SK-N-SH (cell line): ENCODE measurements at regions not wholly inside any gene's neighbourhood (a gene's known extent, or its start where the extent isn't known, plus 50 kb on each side); places are given as distances from the start of the nearest gene placed in this dataset.

Experiments
- CTCF ChIA-PET: fragments of 300-600, 350-600 bp; formaldehyde crosslinking; extraction: SDS; loops from one replicate; lab custom pipeline; 2021; lab: Yijun Ruan, JAX
- POLR2A ChIA-PET: fragments of 350-600 bp; sonication (Branson Sonifier 250); formaldehyde crosslinking; extraction: SDS; loops from one replicate; lab custom pipeline; 2020; ENCODE audit warnings: antibody characterized with exemption, inconsistent platforms; lab: Yijun Ruan, JAX
- DNase-seq: peaks from one replicate; pipeline ENCODE4 v3.0.0; 2012
- H2AFZ ChIP-seq: fragments of 200-600 bp; sonication (generic); 2 replicates; pipeline ENCODE4 v1.8.1; 2016; ENCODE audit warnings: antibody characterized with exemption, mild to moderate bottlenecking, low read depth
- H3F3A ChIP-seq: fragments of 200-600 bp; sonication (generic); replicated peaks from 2 replicates; pipeline ENCODE3; 2016; ENCODE audit warnings: antibody characterized with exemption, mild to moderate bottlenecking; ENCODE audit not compliant: insufficient read depth
- H3K27ac ChIP-seq, 2 experiments: fragments of 200-500 bp in 1 of 2; fragments of 200-600 bp in 1 of 2; sonication (Bioruptor generic) in 1 of 2; sonication (generic), shearing (Covaris generic) in 1 of 2; 2 replicates each; pipeline versions ENCODE4 v1.5.1 to v1.6.1; 2014 to 2016; ENCODE audit warnings: low read depth in 2 of 2, inconsistent platforms in 1 of 2, low read length in 1 of 2, mild to moderate bottlenecking in 1 of 2, mixed read lengths in 1 of 2
- H3K27me3 ChIP-seq: fragments of 200-600 bp; sonication (generic), shearing (Covaris generic); 2 replicates; pipeline ENCODE4 v1.6.1; 2016; ENCODE audit warnings: mixed run types; ENCODE audit not compliant: insufficient read depth
- H3K36me3 ChIP-seq, 2 experiments: fragments of 200-500 bp in 1 of 2; fragments of 200-600 bp in 1 of 2; sonication (Bioruptor generic) in 1 of 2; sonication (generic) in 1 of 2; replicated peaks in 1 of 2; 2 replicates each; pipeline versions ENCODE3 to v1.5.1; 2014 to 2016; ENCODE audit warnings: low read length in 1 of 2, mild to moderate bottlenecking in 1 of 2; ENCODE audit not compliant: insufficient read depth in 2 of 2, control insufficient read depth in 1 of 2
- H3K4me1 ChIP-seq, 2 experiments: fragments of 200-500 bp in 1 of 2; fragments of 200-600 bp in 1 of 2; sonication (Bioruptor generic) in 1 of 2; sonication (generic), shearing (Covaris generic) in 1 of 2; 2 replicates each; pipeline versions ENCODE4 v1.5.1 to v1.6.1; 2014 to 2016; ENCODE audit warnings: low read depth in 1 of 2, low read length in 1 of 2, mixed run types in 1 of 2; ENCODE audit not compliant: insufficient read depth in 2 of 2, control insufficient read depth in 1 of 2
- H3K4me2 ChIP-seq: fragments of 200-600 bp; sonication (generic), shearing (Covaris generic); 2 replicates; pipeline ENCODE4 v1.6.1; 2017; ENCODE audit warnings: mixed run types
- H3K4me3 ChIP-seq, 2 experiments: fragments of 200-500 bp in 1 of 2; fragments of 200-600 bp in 1 of 2; sonication (Bioruptor generic) in 1 of 2; sonication (generic), shearing (Covaris generic) in 1 of 2; 2 replicates each; pipeline versions ENCODE4 v1.5.1 to v1.8.1; 2014 to 2016; ENCODE audit warnings: low read depth in 2 of 2, inconsistent platforms in 1 of 2, low read length in 1 of 2, mild to moderate bottlenecking in 1 of 2, mixed read lengths in 1 of 2, moderate library complexity in 1 of 2
- H3K79me2 ChIP-seq: fragments of 200-600 bp; sonication (generic); 2 replicates; pipeline ENCODE4 v1.8.1; 2017; ENCODE audit warnings: mild to moderate bottlenecking; ENCODE audit not compliant: insufficient read depth
- H3K9ac ChIP-seq: fragments of 200-600 bp; sonication (generic); 2 replicates; pipeline ENCODE4 v1.6.1; 2017; ENCODE audit warnings: mixed run types
- H3K9me2 ChIP-seq: fragments of 200-600 bp; sonication (generic); 2 replicates; pipeline ENCODE4 v1.6.1; 2017; ENCODE audit warnings: mixed run types
- H3K9me3 ChIP-seq: fragments of 200-600 bp; sonication (generic); 2 replicates; pipeline ENCODE4 v1.6.1; 2017; ENCODE audit warnings: mixed run types, mild to moderate bottlenecking, moderate library complexity
- H4K20me1 ChIP-seq: fragments of 200-600 bp; sonication (generic); 2 replicates; pipeline ENCODE4 v1.6.1; 2017; ENCODE audit warnings: mild to moderate bottlenecking, mixed run types; ENCODE audit not compliant: insufficient read depth
- CHD2 ChIP-seq: fragments of 150-350 bp; IDR thresholded peaks from 2 replicates; pipeline ENCODE4 v1.6.1; 2018; ENCODE audit warnings: low read length; ENCODE audit not compliant: partially characterized antibody
- ELF1 ChIP-seq: IDR thresholded peaks from 2 replicates; pipeline ENCODE4 v1.4.0; 2012
- EP300 ChIP-seq, 2 experiments: IDR thresholded peaks; 2 replicates each; pipeline versions ENCODE4 v1.4.0 to v1.6.1; 2012; ENCODE audit warnings: borderline replicate concordance in 1 of 2, low read depth in 1 of 2, low read length in 1 of 2
- EZH2phosphoT487 ChIP-seq: fragments of 200-600 bp; sonication (generic); IDR thresholded peaks from 2 replicates; pipeline ENCODE4 v1.6.1; 2017; ENCODE audit warnings: low read depth, mixed run types, mild to moderate bottlenecking, antibody characterized with exemption, moderate library complexity, borderline replicate concordance
- FOXJ3 ChIP-seq: sonication (generic); formaldehyde crosslinking; IDR thresholded peaks from 2 replicates; pipeline ENCODE4 v1.5.1; 2020; ENCODE audit warnings: mild to moderate bottlenecking, missing genetic modification reagents
- GABPA ChIP-seq: IDR thresholded peaks from 2 replicates; pipeline ENCODE4 v1.4.0; 2012; ENCODE audit warnings: low read depth, mild to moderate bottlenecking
- GATA2 ChIP-seq: sonication (generic); formaldehyde crosslinking; IDR thresholded peaks from 2 replicates; pipeline ENCODE4 v1.5.0; 2020; ENCODE audit warnings: mild to moderate bottlenecking, missing genetic modification reagents
- MEF2A ChIP-seq: IDR thresholded peaks from 2 replicates; pipeline ENCODE4 v1.4.0; 2012; ENCODE audit warnings: low read depth, borderline replicate concordance
- MXI1 ChIP-seq: IDR thresholded peaks from 2 replicates; pipeline ENCODE4 v1.6.1; 2012; ENCODE audit warnings: mild to moderate bottlenecking, low read depth, low read length, improper control_type of control experiment
- NRF1 ChIP-seq: IDR thresholded peaks from 2 replicates; pipeline ENCODE4 v1.6.1; 2012; ENCODE audit warnings: low read depth, mild to moderate bottlenecking, low read length
- POLR2AphosphoS5 ChIP-seq: IDR thresholded peaks from 2 replicates; pipeline ENCODE4 v1.6.1; 2012; ENCODE audit warnings: low read depth, low read length
- RAD21 ChIP-seq: IDR thresholded peaks from 2 replicates; pipeline ENCODE4 v1.6.1; 2012; ENCODE audit warnings: mild to moderate bottlenecking, low read length
- RCOR1 ChIP-seq: fragments of 150-350 bp; IDR thresholded peaks from 2 replicates; pipeline ENCODE4 v1.6.1; 2017; ENCODE audit warnings: antibody characterized with exemption, low read length
- RFX5 ChIP-seq: IDR thresholded peaks from 2 replicates; pipeline ENCODE4 v1.6.1; 2012; ENCODE audit warnings: mild to moderate bottlenecking, improper control_type of control experiment, low read length
- RXRA ChIP-seq: IDR thresholded peaks from 2 replicates; pipeline ENCODE4 v1.4.0; 2012; ENCODE audit warnings: low read depth, mild to moderate bottlenecking, borderline replicate concordance
- SIN3A ChIP-seq: IDR thresholded peaks from 2 replicates; pipeline ENCODE4 v1.6.1; 2012; ENCODE audit warnings: low read depth, mild to moderate bottlenecking, low read length, moderate library complexity, borderline replicate concordance
- TAF1 ChIP-seq: IDR thresholded peaks from 2 replicates; pipeline ENCODE4 v1.6.1; 2012; ENCODE audit warnings: low read depth, mild to moderate bottlenecking, low read length, moderate library complexity, borderline replicate concordance
- TCF12 ChIP-seq: IDR thresholded peaks from 2 replicates; pipeline ENCODE4 v1.4.0; 2012
- TEAD4 ChIP-seq: IDR thresholded peaks from 2 replicates; pipeline ENCODE4 v1.4.0; 2012; ENCODE audit warnings: mild to moderate bottlenecking, borderline replicate concordance; ENCODE audit not compliant: insufficient read depth
- WGBS: methylation state at CpG from one replicate; pipeline ENCODE4 v1.1.6; 2017; ENCODE audit warnings: low lambda C conversion rate; 5-methylcytosine and 5-hydroxymethylcytosine counted together
- TF ChIP-seq, protein P1 (sequence below): IDR thresholded peaks from 2 replicates; pipeline ENCODE4 v1.4.0; 2012; ENCODE audit warnings: low read depth, borderline replicate concordance
- TF ChIP-seq, protein P2 (sequence below): fragments of 200-600 bp; sonication (generic); IDR thresholded peaks from 2 replicates; pipeline ENCODE4 v1.6.1; 2017; ENCODE audit warnings: antibody characterized with exemption, mild to moderate bottlenecking, moderate library complexity
- TF ChIP-seq, protein P3 (sequence below): IDR thresholded peaks from 2 replicates; pipeline ENCODE4; 2012

DNA sequence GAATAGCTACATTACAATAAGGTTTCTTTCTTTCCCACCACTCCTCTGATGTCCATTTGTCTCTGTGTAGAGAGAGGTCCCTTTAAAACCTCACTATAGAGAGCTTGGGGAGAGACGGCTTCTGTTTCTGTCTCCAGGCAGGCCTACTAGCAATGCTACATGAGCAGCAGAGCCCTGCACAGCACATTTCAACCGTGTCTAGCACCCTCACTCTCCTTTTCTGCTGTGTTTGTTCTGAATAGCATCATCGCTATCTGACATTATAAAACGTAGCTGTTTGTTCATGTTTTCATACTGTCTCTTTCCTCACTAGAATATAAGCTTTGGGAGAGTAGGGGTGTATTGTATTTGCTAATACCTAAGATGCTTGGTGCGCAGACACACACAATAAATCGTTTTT is 487.8 kb upstream of the DPP6 start:
- 2% methylated on average over 6 of the region's 6 CpGs for WGBS
- 0 out of 2 replicates have a peak, but pooled peaks cover 2% of the 10 kb centered on the region for H3K9me3 ChIP-seq
- no peaks in the 10 kb centered on the region for H3K36me3 ChIP-seq
- no peak overlapping the region for H3K27ac ChIP-seq
- H3K79me2 ChIP-seq = no peaks in the 10 kb centered on the region
- H3K9ac ChIP-seq = no peak overlapping the region
- no peaks in the 10 kb centered on the region for H3K27me3 ChIP-seq
- H3K4me3 ChIP-seq = no peak overlapping the region
- no peak for DNase-seq
- POLR2A ChIA-PET = no interaction called here
- no peaks in the 10 kb centered on the region for H3K9me2 ChIP-seq
- H3K4me2 ChIP-seq = no peak overlapping the region
- no peaks in the 10 kb centered on the region for H3F3A ChIP-seq
- no peaks in the 10 kb centered on the region for H3K4me1 ChIP-seq
- H2AFZ ChIP-seq = no peak overlapping the region
- no peaks in the 10 kb centered on the region for H4K20me1 ChIP-seq
- TF ChIP-seq SIN3A (no peak), EP300 (IDR thresholded peaks at IDR 0.05; ENCODE audit: borderline replicate concordance in 1 of 2, low read depth in 1 of 2, low read length in 1 of 2) (no peak), EZH2phosphoT487 (no peak), RAD21 (no peak), TCF12 (no peak), RCOR1 (no peak), TEAD4 (no peak), RFX5 (no peak), ELF1 (no peak), FOXJ3 (CRISPR knock-in tag) (no peak), GATA2 (CRISPR knock-in tag) (no peak)
- TF ChIP-seq, protein P1, sequence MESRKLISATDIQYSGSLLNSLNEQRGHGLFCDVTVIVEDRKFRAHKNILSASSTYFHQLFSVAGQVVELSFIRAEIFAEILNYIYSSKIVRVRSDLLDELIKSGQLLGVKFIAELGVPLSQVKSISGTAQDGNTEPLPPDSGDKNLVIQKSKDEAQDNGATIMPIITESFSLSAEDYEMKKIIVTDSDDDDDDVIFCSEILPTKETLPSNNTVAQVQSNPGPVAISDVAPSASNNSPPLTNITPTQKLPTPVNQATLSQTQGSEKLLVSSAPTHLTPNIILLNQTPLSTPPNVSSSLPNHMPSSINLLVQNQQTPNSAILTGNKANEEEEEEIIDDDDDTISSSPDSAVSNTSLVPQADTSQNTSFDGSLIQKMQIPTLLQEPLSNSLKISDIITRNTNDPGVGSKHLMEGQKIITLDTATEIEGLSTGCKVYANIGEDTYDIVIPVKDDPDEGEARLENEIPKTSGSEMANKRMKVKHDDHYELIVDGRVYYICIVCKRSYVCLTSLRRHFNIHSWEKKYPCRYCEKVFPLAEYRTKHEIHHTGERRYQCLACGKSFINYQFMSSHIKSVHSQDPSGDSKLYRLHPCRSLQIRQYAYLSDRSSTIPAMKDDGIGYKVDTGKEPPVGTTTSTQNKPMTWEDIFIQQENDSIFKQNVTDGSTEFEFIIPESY = no peak
- TF ChIP-seq, protein P2, sequence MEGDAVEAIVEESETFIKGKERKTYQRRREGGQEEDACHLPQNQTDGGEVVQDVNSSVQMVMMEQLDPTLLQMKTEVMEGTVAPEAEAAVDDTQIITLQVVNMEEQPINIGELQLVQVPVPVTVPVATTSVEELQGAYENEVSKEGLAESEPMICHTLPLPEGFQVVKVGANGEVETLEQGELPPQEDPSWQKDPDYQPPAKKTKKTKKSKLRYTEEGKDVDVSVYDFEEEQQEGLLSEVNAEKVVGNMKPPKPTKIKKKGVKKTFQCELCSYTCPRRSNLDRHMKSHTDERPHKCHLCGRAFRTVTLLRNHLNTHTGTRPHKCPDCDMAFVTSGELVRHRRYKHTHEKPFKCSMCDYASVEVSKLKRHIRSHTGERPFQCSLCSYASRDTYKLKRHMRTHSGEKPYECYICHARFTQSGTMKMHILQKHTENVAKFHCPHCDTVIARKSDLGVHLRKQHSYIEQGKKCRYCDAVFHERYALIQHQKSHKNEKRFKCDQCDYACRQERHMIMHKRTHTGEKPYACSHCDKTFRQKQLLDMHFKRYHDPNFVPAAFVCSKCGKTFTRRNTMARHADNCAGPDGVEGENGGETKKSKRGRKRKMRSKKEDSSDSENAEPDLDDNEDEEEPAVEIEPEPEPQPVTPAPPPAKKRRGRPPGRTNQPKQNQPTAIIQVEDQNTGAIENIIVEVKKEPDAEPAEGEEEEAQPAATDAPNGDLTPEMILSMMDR = no peak
- TF ChIP-seq, protein P3, sequence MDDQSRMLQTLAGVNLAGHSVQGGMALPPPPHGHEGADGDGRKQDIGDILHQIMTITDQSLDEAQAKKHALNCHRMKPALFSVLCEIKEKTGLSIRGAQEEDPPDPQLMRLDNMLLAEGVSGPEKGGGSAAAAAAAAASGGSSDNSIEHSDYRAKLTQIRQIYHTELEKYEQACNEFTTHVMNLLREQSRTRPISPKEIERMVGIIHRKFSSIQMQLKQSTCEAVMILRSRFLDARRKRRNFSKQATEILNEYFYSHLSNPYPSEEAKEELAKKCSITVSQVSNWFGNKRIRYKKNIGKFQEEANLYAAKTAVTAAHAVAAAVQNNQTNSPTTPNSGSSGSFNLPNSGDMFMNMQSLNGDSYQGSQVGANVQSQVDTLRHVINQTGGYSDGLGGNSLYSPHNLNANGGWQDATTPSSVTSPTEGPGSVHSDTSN = no peak
- CTCF ChIA-PET = no interaction called here

DNA sequence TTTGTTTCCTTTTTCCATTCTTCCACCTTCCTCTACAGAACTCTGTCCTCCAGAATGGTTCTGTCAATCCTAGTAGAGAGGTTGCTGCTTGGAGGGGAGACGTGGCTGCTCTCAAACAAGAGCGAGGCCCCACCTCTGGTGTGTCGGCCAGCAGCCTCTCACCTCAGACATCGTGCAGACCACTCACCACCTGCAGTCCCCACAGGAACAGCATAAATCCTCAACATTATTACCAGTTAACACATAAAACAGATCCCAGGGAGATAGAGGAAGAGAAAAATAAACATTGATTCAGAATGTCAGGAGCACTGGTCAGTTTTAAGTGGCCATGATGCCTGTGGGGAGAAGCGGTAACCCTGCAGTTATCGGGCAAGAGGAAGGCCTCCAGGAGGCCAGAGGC is 485.9 kb upstream of the DPP6 start:
- H4K20me1 ChIP-seq = no peaks in the 10 kb centered on the region
- DNase-seq = no peak
- H3K9me2 ChIP-seq = no peaks in the 10 kb centered on the region
- no peaks in the 10 kb centered on the region for H3K79me2 ChIP-seq
- no peaks in the 10 kb centered on the region for H3F3A ChIP-seq
- no peaks in the 10 kb centered on the region for H3K36me3 ChIP-seq
- no peak overlapping the region for H3K9ac ChIP-seq
- no peaks in the 10 kb centered on the region for H3K27me3 ChIP-seq
- POLR2A ChIA-PET = no interaction called here
- CTCF ChIA-PET = no interaction called here
- H3K4me3 ChIP-seq = no peak overlapping the region
- no peaks in the 10 kb centered on the region; the same call in 1 of the 2 replicates for H3K9me3 ChIP-seq
- H2AFZ ChIP-seq = no peak overlapping the region
- 3% methylated on average over 6 of the region's 6 CpGs for whole genome bisulfite sequencing
- H3K27ac ChIP-seq = no peak overlapping the region
- no peak overlapping the region for H3K4me2 ChIP-seq
- H3K4me1 ChIP-seq = no peaks in the 10 kb centered on the region
- TF ChIP-seq RFX5 = no peak
- no peak for TF ChIP-seq TEAD4
- TF ChIP-seq TAF1 = no peak
- no peak for TF ChIP-seq GABPA
- no peak for TF ChIP-seq MEF2A
- TF ChIP-seq POLR2AphosphoS5 = no peak
- no peak for TF ChIP-seq NRF1
- no peak for TF ChIP-seq MXI1
- TF ChIP-seq RXRA = no peak
- TF ChIP-seq, protein P1 = no peak
- no peak for TF ChIP-seq CHD2
- no peak for TF ChIP-seq GATA2 (CRISPR knock-in tag)
